22Rv1 (cell line): ENCODE measurements at regions not wholly inside any gene's neighbourhood (a gene's known extent, or its start where the extent isn't known, plus 50 kb on each side); places are given as distances from the start of the nearest gene placed in this dataset.

Source experiments
- CTCF ChIP-seq: fragments of 450-650 bp; IDR thresholded peaks from 2 replicates; pipeline ENCODE4 v1.5.1; 2017; ENCODE audit warnings: mild to moderate bottlenecking
- ZFX ChIP-seq: fragments of 450-650 bp; IDR thresholded peaks from 2 replicates; pipeline ENCODE4 v1.6.1; 2017; ENCODE audit warnings: antibody characterized with exemption, borderline replicate concordance

GRCh38 chr12:84685379-84685778 is 227.2 kb downstream of the SLC6A15 start:
- TF ChIP-seq CTCF (no peak), ZFX (no peak)
